H9 (cell line): ENCODE measurements at regions not wholly inside any gene's neighbourhood (a gene's known extent, or its start where the extent isn't known, plus 50 kb on each side); places are given as distances from the start of the nearest gene placed in this dataset.

Experiments used
- DNase-seq: peaks from one replicate; pipeline ENCODE4 v3.0.0-alpha.2; 2017
- H2AFZ ChIP-seq: one replicate; pipeline ENCODE4 v1.6.1; 2013; ENCODE audit warnings: mild to moderate bottlenecking, low read length, control low read depth, moderate library complexity
- H2AK5ac ChIP-seq: 2 replicates; pipeline ENCODE4 v1.6.1; 2013; ENCODE audit warnings: low read length, control low read depth, mixed read lengths; ENCODE audit not compliant: insufficient read length
- H2BK120ac ChIP-seq: one replicate; pipeline ENCODE4 v1.6.1; 2013; ENCODE audit warnings: low read depth, mild to moderate bottlenecking, low read length, control low read depth, inconsistent platforms; ENCODE audit not compliant: poor library complexity, severe bottlenecking
- H2BK12ac ChIP-seq: 2 replicates; pipeline ENCODE4 v1.6.1; 2013; ENCODE audit warnings: low read length, control low read depth, mixed read lengths, low read depth; ENCODE audit not compliant: insufficient read length
- H2BK15ac ChIP-seq: 2 replicates; pipeline ENCODE4 v1.6.1; 2013; ENCODE audit warnings: low read depth, low read length, control low read depth
- H2BK20ac ChIP-seq: one replicate; pipeline ENCODE4 v1.6.1; 2013; ENCODE audit warnings: low read depth, mild to moderate bottlenecking, low read length, control low read depth, inconsistent platforms; ENCODE audit not compliant: poor library complexity, severe bottlenecking
- H2BK5ac ChIP-seq: 2 replicates; pipeline ENCODE4 v1.6.1; 2013; ENCODE audit warnings: low read length, control low read depth, mixed read lengths; ENCODE audit not compliant: insufficient read length
- H3K14ac ChIP-seq: 2 replicates; pipeline ENCODE4 v1.6.1; 2013; ENCODE audit warnings: low read length, control low read depth; ENCODE audit not compliant: insufficient read depth
- H3K18ac ChIP-seq: 2 replicates; pipeline ENCODE4 v1.6.1; 2013; ENCODE audit warnings: low read depth, mild to moderate bottlenecking, mixed read lengths, low read length, control low read depth; ENCODE audit not compliant: insufficient read length
- H3K23ac ChIP-seq: 2 replicates; pipeline ENCODE4 v1.6.1; 2013; ENCODE audit warnings: low read length, control low read depth, mixed read lengths, low read depth; ENCODE audit not compliant: insufficient read length
- H3K23me2 ChIP-seq: 2 replicates; pipeline ENCODE4 v1.6.1; 2013; ENCODE audit warnings: low read depth, mild to moderate bottlenecking, mixed read lengths, low read length, control low read depth; ENCODE audit not compliant: insufficient read length, poor library complexity, severe bottlenecking
- H3K27ac ChIP-seq: 2 replicates; pipeline ENCODE4 v1.5.1; 2013; ENCODE audit warnings: low read length, control low read depth, mixed read lengths, low read depth; ENCODE audit not compliant: insufficient read length
- H3K27me3 ChIP-seq: 2 replicates; pipeline ENCODE4 v1.6.1; 2013; ENCODE audit warnings: low read length, control low read depth, inconsistent platforms; ENCODE audit not compliant: insufficient read depth
- H3K4ac ChIP-seq: 2 replicates; pipeline ENCODE4 v1.6.1; 2013; ENCODE audit warnings: low read depth, mild to moderate bottlenecking, control low read depth, inconsistent platforms, low read length, moderate library complexity
- H3K4me1 ChIP-seq: 2 replicates; pipeline ENCODE4 v1.6.1; 2013; ENCODE audit warnings: low read length, control low read depth, inconsistent platforms; ENCODE audit not compliant: insufficient read depth
- H3K4me2 ChIP-seq: 2 replicates; pipeline ENCODE4 v1.6.1; 2013; ENCODE audit warnings: low read length, control low read depth, mixed read lengths; ENCODE audit not compliant: insufficient read length, insufficient read depth
- H3K56ac ChIP-seq: 2 replicates; pipeline ENCODE4 v1.6.1; 2013; ENCODE audit warnings: low read depth, mild to moderate bottlenecking, mixed read lengths, low read length, control low read depth; ENCODE audit not compliant: insufficient read length
- H3K79me1 ChIP-seq: 2 replicates; pipeline ENCODE4 v1.6.1; 2013; ENCODE audit warnings: low read depth, mild to moderate bottlenecking, moderate library complexity, low read length, control low read depth, inconsistent platforms; ENCODE audit not compliant: insufficient read depth, poor library complexity, severe bottlenecking
- H3K79me2 ChIP-seq: 2 replicates; pipeline ENCODE4 v1.6.1; 2013; ENCODE audit warnings: low read length, control low read depth, inconsistent platforms; ENCODE audit not compliant: insufficient read depth
- H3K9ac ChIP-seq: 2 replicates; pipeline ENCODE4 v1.6.1; 2013; ENCODE audit warnings: low read length, control low read depth, mixed read lengths; ENCODE audit not compliant: insufficient read length; ENCODE audit errors: extremely low read depth
- H3K9me3 ChIP-seq: one replicate; pipeline ENCODE4 v1.6.1; 2013; ENCODE audit warnings: low read depth, low read length, inconsistent platforms; ENCODE audit not compliant: control insufficient read depth
- H3T11ph ChIP-seq: one replicate; pipeline ENCODE4 v1.6.1; 2013; ENCODE audit warnings: mild to moderate bottlenecking, low read length, control low read depth, inconsistent platforms
- H4K20me1 ChIP-seq: one replicate; pipeline ENCODE4 v1.6.1; 2013; ENCODE audit not compliant: control insufficient read depth, insufficient read length, insufficient read depth
- H4K5ac ChIP-seq: 2 replicates; pipeline ENCODE4 v1.6.1; 2013; ENCODE audit warnings: low read depth, mild to moderate bottlenecking, mixed read lengths, low read length, control low read depth; ENCODE audit not compliant: insufficient read length
- H4K8ac ChIP-seq: replicated peaks from 2 replicates; pipeline ENCODE4 v1.6.1; 2013; ENCODE audit warnings: low read length, control low read depth, mixed read lengths, low read depth; ENCODE audit not compliant: insufficient read length
- H4K91ac ChIP-seq: 2 replicates; pipeline ENCODE4 v1.6.1; 2013; ENCODE audit warnings: low read depth, mild to moderate bottlenecking, moderate library complexity, mixed read lengths, low read length, control low read depth; ENCODE audit not compliant: insufficient read length
- H3K27ac Mint-ChIP-seq, 3 experiments: 2 replicates in 2 of 3; 3 replicates in 1 of 3; pipeline ENCODE4 v1.8.0; 2020 to 2021; ENCODE audit warnings: mixed read lengths in 3 of 3, mild to moderate bottlenecking in 1 of 3, moderate library complexity in 1 of 3
- H3K27me3 Mint-ChIP-seq: 2 replicates; pipeline ENCODE4 v1.8.0; 2021; ENCODE audit warnings: low read depth, mild to moderate bottlenecking, moderate library complexity, mixed read lengths
- H3K36me3 Mint-ChIP-seq, 3 experiments: 2 replicates in 2 of 3; 3 replicates in 1 of 3; pipeline ENCODE4 v1.8.0; 2020 to 2021; ENCODE audit warnings: low read depth in 3 of 3, mixed read lengths in 3 of 3; ENCODE audit not compliant: insufficient read depth in 1 of 3
- H3K4me1 Mint-ChIP-seq, 2 experiments: 2 replicates each; pipeline ENCODE4 v1.8.0; 2020; ENCODE audit warnings: mixed read lengths in 2 of 2
- H3K4me3 Mint-ChIP-seq, 2 experiments: 2 replicates in 1 of 2; 3 replicates in 1 of 2; pipeline ENCODE4 v1.8.0; 2020 to 2021; ENCODE audit warnings: mild to moderate bottlenecking in 2 of 2, mixed read lengths in 2 of 2, moderate library complexity in 1 of 2
- H3K9me3 Mint-ChIP-seq, 2 experiments: 2 replicates in 1 of 2; 3 replicates in 1 of 2; pipeline ENCODE4 v1.8.0; 2020; ENCODE audit warnings: mild to moderate bottlenecking in 2 of 2, mixed read lengths in 2 of 2, moderate library complexity in 1 of 2
- WGBS: extraction: QIAGEN DNeasy Blood & Tissue Kit; methylation state at CpG from one replicate; pipeline ENCODE4 v1.1.7; 2013; ENCODE audit warnings: missing lambda C conversion rate, low lambda C conversion rate, mixed read lengths; ENCODE audit not compliant: insufficient read length; ENCODE audit errors: extremely low coverage; 5-methylcytosine and 5-hydroxymethylcytosine counted together
- TF ChIP-seq, protein P1 (sequence below): fragments of 200-600 bp; sonication (generic); conservative IDR thresholded peaks from 3 replicates; pipeline ENCODE4 v1.8.0; 2021; ENCODE audit warnings: antibody characterized with exemption, mild to moderate bottlenecking

DNA sequence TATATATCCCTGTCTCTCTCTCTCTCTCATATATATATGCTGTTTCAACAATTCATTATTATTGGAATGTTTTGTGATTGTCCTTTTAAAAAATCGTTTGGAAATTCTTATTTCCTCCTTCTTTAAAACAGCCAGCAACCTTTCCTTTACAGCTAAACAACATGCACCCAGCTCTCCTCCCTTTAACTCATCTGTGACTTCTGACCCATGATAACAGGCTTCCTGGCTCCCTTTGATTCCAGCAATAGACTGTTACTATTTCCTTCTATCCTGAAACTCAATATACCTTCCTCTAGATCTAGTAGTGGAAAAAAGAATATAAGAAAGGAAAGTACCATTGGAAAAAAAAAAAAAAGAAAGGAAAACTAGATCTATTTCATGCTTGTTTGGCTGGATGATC, 254.7 kb upstream of the RGMB start:
- Mint-ChIP-seq H3K27ac (no peak overlapping the region), H3K27me3 (no peaks in the 10 kb centered on the region), H3K4me3 (no peak overlapping the region), H3K9me3 (no peaks in the 10 kb centered on the region), H3K4me1 (peaks cover 2 to 5% of the 10 kb centered on the region in 2 experiments), H3K36me3 (no peaks in the 10 kb centered on the region)
- Histone ChIP-seq H3K9me3 (no peaks in the 10 kb centered on the region), H3T11ph (no peak overlapping the region), H2BK120ac (no peak overlapping the region), H3K79me2 (no peaks in the 10 kb centered on the region), H3K23ac (no peak overlapping the region), H3K23me2 (no peaks in the 10 kb centered on the region), H4K5ac (no peak overlapping the region), H3K4ac (no peak overlapping the region), H3K79me1 (no peaks in the 10 kb centered on the region), H3K4me1 (no peaks in the 10 kb centered on the region; the same call in 1 of the 2 replicates), H2BK12ac (no peak overlapping the region), H4K8ac (no peak overlapping the region), H3K14ac (no peak overlapping the region), H4K91ac (no peak overlapping the region), H3K18ac (no peak overlapping the region), H2BK20ac (no peak overlapping the region), H3K4me2 (no peak overlapping the region), H2AK5ac (no peak overlapping the region), H2BK15ac (no peak overlapping the region), H3K27me3 (no peaks in the 10 kb centered on the region), H2AFZ (no peak overlapping the region), H3K27ac (no peak overlapping the region), H3K56ac (no peak overlapping the region), H2BK5ac (no peak overlapping the region), H4K20me1 (no peaks in the 10 kb centered on the region), H3K9ac (no peak overlapping the region)
- no peak for DNase-seq
- TF ChIP-seq, protein P1, sequence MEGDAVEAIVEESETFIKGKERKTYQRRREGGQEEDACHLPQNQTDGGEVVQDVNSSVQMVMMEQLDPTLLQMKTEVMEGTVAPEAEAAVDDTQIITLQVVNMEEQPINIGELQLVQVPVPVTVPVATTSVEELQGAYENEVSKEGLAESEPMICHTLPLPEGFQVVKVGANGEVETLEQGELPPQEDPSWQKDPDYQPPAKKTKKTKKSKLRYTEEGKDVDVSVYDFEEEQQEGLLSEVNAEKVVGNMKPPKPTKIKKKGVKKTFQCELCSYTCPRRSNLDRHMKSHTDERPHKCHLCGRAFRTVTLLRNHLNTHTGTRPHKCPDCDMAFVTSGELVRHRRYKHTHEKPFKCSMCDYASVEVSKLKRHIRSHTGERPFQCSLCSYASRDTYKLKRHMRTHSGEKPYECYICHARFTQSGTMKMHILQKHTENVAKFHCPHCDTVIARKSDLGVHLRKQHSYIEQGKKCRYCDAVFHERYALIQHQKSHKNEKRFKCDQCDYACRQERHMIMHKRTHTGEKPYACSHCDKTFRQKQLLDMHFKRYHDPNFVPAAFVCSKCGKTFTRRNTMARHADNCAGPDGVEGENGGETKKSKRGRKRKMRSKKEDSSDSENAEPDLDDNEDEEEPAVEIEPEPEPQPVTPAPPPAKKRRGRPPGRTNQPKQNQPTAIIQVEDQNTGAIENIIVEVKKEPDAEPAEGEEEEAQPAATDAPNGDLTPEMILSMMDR = no peak
- no CpG with 5 or more reads among the region's 1 CpG for WGBS
